OCI-LY1 (cell line): ENCODE measurements at regions not wholly inside any gene's neighbourhood (a gene's known extent, or its start where the extent isn't known, plus 50 kb on each side); places are given as distances from the start of the nearest gene placed in this dataset.
"Not testable (repeated sequence)": the region's sequence is repeated elsewhere in the genome, so short reads cannot be mapped to it uniquely, and the experiment has no call there.

Experiments used
- H2AFZ ChIP-seq: fragments of 200-600 bp; sonication (generic), shearing (Covaris generic); 2 replicates; pipeline ENCODE4 v1.6.0; 2014; ENCODE audit warnings: antibody characterized with exemption, mild to moderate bottlenecking, low read length
- H3F3A ChIP-seq: fragments of 200-600 bp; sonication (generic), shearing (Covaris generic); 2 replicates; pipeline ENCODE4 v1.6.0; 2014; ENCODE audit warnings: mild to moderate bottlenecking, antibody characterized with exemption, low read length, moderate library complexity; ENCODE audit not compliant: insufficient read depth
- H3K27ac ChIP-seq: fragments of 200-600 bp; sonication (generic); 2 replicates; pipeline ENCODE4 v1.5.1; 2014; ENCODE audit warnings: low read length, mixed run types, mild to moderate bottlenecking, low read depth; ENCODE audit not compliant: poor library complexity, severe bottlenecking
- H3K27me3 ChIP-seq: fragments of 200-600 bp; sonication (generic); 2 replicates; pipeline ENCODE4 v1.6.0; 2014; ENCODE audit warnings: antibody characterized with exemption, mild to moderate bottlenecking, low read length, moderate library complexity; ENCODE audit not compliant: insufficient read depth
- H3K36me3 ChIP-seq: fragments of 200-600 bp; sonication (generic); 2 replicates; pipeline ENCODE4 v1.6.1; 2014; ENCODE audit warnings: mild to moderate bottlenecking, antibody characterized with exemption, low read length, moderate library complexity, mixed read lengths; ENCODE audit not compliant: insufficient read depth
- H3K4me1 ChIP-seq: fragments of 200-600 bp; sonication (generic); 2 replicates; pipeline ENCODE4 v1.5.1; 2014; ENCODE audit warnings: mild to moderate bottlenecking, low read length, moderate library complexity; ENCODE audit not compliant: insufficient read depth, severe bottlenecking
- H3K4me2 ChIP-seq: fragments of 200-600 bp; sonication (generic), shearing (Covaris generic); 2 replicates; pipeline ENCODE4 v1.6.1; 2014; ENCODE audit warnings: low read length
- H3K4me3 ChIP-seq: fragments of 200-600 bp; sonication (generic); 2 replicates; pipeline ENCODE4 v1.5.1; 2014; ENCODE audit warnings: low read length, low read depth, mild to moderate bottlenecking, mixed read lengths; ENCODE audit not compliant: poor library complexity, severe bottlenecking
- H3K79me2 ChIP-seq: fragments of 200-600 bp; shearing (Covaris generic); 2 replicates; pipeline ENCODE4 v1.6.1; 2016; ENCODE audit warnings: mixed run types, low read length, mixed read lengths; ENCODE audit not compliant: insufficient read depth
- H3K9ac ChIP-seq: fragments of 200-600 bp; sonication (generic), shearing (Covaris generic); 2 replicates; pipeline ENCODE4 v1.6.1; 2014; ENCODE audit warnings: mild to moderate bottlenecking, low read length, mixed read lengths
- H3K9me2 ChIP-seq: fragments of 200-600 bp; sonication (generic), shearing (Covaris generic); 2 replicates; pipeline ENCODE4 v1.6.1; 2014; ENCODE audit warnings: low read depth, mild to moderate bottlenecking, low read length, mixed read lengths
- H3K9me3 ChIP-seq: fragments of 200-600 bp; shearing (Covaris generic); 2 replicates; pipeline ENCODE4 v1.6.1; 2014; ENCODE audit warnings: low read length, mixed read lengths
- H4K20me1 ChIP-seq: fragments of 200-600 bp; sonication (generic), shearing (Covaris generic); 2 replicates; pipeline ENCODE4 v1.6.0; 2016; ENCODE audit warnings: mild to moderate bottlenecking, low read length; ENCODE audit not compliant: insufficient read depth
- EZH2 ChIP-seq: fragments of 200-600 bp; sonication (generic), shearing (Covaris generic); IDR thresholded peaks from 2 replicates; pipeline ENCODE4 v1.8.0; 2017; ENCODE audit warnings: borderline replicate concordance, mixed run types, mild to moderate bottlenecking, antibody characterized with exemption, low read length, moderate library complexity, mixed read lengths
- TF ChIP-seq, protein P1 (sequence below): fragments of 200-600 bp; sonication (generic), shearing (Covaris generic); IDR thresholded peaks from 2 replicates; pipeline ENCODE4 v1.5.1; 2017; ENCODE audit warnings: mild to moderate bottlenecking, antibody characterized with exemption, low read length, moderate library complexity, mixed read lengths

DNA sequence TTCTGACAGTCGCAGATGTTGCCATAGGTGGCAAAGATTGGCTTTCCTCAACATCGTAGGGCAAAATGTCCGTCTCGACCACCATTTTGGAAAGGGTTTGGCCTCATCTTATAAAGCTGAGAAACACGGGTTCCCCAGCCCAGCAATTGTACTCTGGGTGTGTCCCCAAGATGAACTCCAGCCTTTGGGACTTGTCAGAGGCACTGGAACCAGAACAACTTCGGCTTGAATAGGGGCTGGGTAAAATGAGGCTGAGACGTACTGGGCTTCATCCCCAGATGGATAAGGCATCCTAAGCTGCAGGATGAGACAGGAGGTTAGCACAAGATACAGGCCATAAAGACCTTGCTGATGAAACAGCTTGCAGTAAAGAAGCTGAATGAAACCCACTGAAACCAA, 151.9 kb downstream of the CRLF2 start:
- no peaks in the 10 kb centered on the region for H3K9me2 ChIP-seq
- no peaks in the 10 kb centered on the region for H3F3A ChIP-seq
- no peak overlapping the region for H3K4me3 ChIP-seq
- no peaks in the 10 kb centered on the region for H3K4me1 ChIP-seq
- H3K27ac ChIP-seq = no peak overlapping the region
- no peaks in the 10 kb centered on the region for H3K79me2 ChIP-seq
- H3K27me3 ChIP-seq = no peaks in the 10 kb centered on the region
- H4K20me1 ChIP-seq = no peaks in the 10 kb centered on the region
- no peak for TF ChIP-seq EZH2
- TF ChIP-seq, protein P1, sequence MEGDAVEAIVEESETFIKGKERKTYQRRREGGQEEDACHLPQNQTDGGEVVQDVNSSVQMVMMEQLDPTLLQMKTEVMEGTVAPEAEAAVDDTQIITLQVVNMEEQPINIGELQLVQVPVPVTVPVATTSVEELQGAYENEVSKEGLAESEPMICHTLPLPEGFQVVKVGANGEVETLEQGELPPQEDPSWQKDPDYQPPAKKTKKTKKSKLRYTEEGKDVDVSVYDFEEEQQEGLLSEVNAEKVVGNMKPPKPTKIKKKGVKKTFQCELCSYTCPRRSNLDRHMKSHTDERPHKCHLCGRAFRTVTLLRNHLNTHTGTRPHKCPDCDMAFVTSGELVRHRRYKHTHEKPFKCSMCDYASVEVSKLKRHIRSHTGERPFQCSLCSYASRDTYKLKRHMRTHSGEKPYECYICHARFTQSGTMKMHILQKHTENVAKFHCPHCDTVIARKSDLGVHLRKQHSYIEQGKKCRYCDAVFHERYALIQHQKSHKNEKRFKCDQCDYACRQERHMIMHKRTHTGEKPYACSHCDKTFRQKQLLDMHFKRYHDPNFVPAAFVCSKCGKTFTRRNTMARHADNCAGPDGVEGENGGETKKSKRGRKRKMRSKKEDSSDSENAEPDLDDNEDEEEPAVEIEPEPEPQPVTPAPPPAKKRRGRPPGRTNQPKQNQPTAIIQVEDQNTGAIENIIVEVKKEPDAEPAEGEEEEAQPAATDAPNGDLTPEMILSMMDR = no peak
- H3K4me2 ChIP-seq = no peak overlapping the region
- H3K9ac ChIP-seq = no peak overlapping the region
- no peak overlapping the region for H2AFZ ChIP-seq
- no peaks in the 10 kb centered on the region for H3K9me3 ChIP-seq
- H3K36me3 ChIP-seq = no peaks in the 10 kb centered on the region

DNA sequence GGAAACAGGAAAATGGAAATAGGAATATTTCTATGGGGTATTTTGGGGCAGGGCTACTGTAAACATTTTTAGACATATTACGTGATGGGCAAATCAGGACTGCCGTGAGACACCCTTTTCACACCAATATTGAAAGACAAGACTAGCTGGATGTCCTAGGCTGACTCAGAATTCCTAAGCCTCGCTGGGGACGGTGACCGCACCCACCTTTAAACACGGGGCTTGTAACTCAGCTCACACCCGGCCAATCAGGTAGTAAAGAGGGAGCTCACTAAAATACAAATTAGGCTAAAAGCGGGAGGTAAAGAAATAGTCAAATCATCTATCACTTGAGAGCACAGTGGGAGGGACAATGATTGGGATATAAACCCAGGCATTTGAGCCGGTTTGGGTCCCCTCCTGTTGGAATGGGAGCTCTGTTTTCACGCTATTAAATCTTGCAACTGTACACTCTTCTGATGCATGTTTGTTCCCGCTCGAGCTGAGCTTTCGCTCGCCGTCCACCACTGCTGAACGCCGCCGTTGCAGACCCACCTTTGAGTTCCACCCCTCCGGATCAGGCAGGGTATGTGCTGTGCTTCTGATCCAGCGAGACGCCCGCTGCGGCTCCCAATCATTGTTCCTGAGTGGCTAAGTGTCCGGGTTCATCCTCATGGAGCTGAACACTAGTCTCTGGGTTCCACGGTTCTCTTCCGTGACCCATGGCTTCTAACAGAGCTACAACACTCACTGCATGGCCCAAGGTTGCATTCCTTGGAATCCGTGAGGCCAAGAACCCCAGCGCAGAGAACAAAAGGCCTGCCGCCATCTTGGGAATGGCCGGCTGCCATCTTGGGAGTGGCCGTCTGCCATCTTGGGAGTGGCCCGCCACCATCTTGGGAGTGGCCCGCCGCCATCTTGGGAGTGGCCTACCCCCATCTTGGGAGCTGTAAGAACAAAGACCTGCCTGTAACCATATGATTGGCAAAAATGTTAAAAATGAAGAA, 152.6 kb downstream of the CRLF2 start:
- H3K79me2 ChIP-seq = no peaks in the 10 kb centered on the region
- H3K4me3 ChIP-seq = no peak overlapping the region
- H3K27me3 ChIP-seq = no peaks in the 10 kb centered on the region
- no peak overlapping the region for H2AFZ ChIP-seq
- no peaks in the 10 kb centered on the region for H3K36me3 ChIP-seq
- no peaks in the 10 kb centered on the region for H3F3A ChIP-seq
- no peaks in the 10 kb centered on the region for H3K4me1 ChIP-seq
- H3K9me3 ChIP-seq = no peaks in the 10 kb centered on the region
- no peak for TF ChIP-seq EZH2
- TF ChIP-seq, protein P1 = no peak
- no peak overlapping the region for H3K9ac ChIP-seq
- no peak overlapping the region for H3K4me2 ChIP-seq
- no peak overlapping the region for H3K27ac ChIP-seq
- H3K9me2 ChIP-seq = no peaks in the 10 kb centered on the region
- no peaks in the 10 kb centered on the region for H4K20me1 ChIP-seq

DNA sequence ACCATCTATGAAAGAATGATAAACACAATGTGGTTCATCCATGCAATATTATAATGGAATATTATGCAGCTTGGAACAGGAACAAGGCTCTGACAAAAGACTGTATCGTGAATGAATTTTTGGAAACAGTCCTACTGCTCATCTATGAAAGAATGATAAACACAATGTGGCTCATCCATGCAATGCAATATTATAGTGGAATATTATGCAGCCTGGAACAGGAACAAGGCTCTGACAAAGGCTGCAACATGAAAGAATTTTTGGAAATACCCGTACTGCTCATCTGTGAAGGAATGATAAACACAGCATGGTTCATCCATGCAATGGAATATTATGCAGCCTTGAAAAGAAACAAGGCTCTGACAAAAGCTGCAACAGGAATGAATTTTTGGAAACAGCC, 158.8 kb downstream of the CRLF2 start:
- not testable (repeated sequence) for H3K27me3 ChIP-seq, H3K4me2 ChIP-seq, H3K4me1 ChIP-seq, H3F3A ChIP-seq, H2AFZ ChIP-seq, H3K9me2 ChIP-seq, H3K27ac ChIP-seq, H3K79me2 ChIP-seq, H3K9me3 ChIP-seq, H3K9ac ChIP-seq, H3K36me3 ChIP-seq, H3K4me3 ChIP-seq, H4K20me1 ChIP-seq

GRCh38 chrX:1053072-1053471, 159.4 kb downstream of the CRLF2 start:
- Histone ChIP-seq H3K4me2 (no peak overlapping the region), H3K36me3 (no peaks in the 10 kb centered on the region), H3F3A (no peaks in the 10 kb centered on the region), H2AFZ (no peak overlapping the region), H3K9me3 (no peaks in the 10 kb centered on the region), H3K79me2 (no peaks in the 10 kb centered on the region), H3K9me2 (no peaks in the 10 kb centered on the region), H3K4me1 (no peaks in the 10 kb centered on the region), H3K4me3 (no peak overlapping the region), H3K9ac (no peak overlapping the region), H3K27ac (no peak overlapping the region), H4K20me1 (no peaks in the 10 kb centered on the region), H3K27me3 (no peaks in the 10 kb centered on the region)
- no peak for TF ChIP-seq EZH2
- TF ChIP-seq, protein P1 = no peak
